H1 (cell line): ENCODE measurements at regions not wholly inside any gene's neighbourhood (a gene's known extent, or its start where the extent isn't known, plus 50 kb on each side); places are given as distances from the start of the nearest gene placed in this dataset.

ENCODE experiments used
- CTCF ChIA-PET: fragments of 300-600 bp; sonication (Branson Sonifier 250); formaldehyde crosslinking; loops from one replicate; lab custom pipeline; 2021; ENCODE audit not compliant: partially characterized antibody; lab: Charles Lee
- POLR2A ChIA-PET: fragments of 300-600 bp; sonication (Branson Sonifier 250); formaldehyde crosslinking; loops from one replicate; lab custom pipeline; 2021; ENCODE audit warnings: inconsistent platforms; ENCODE audit not compliant: partially characterized antibody; lab: Charles Lee
- DNase-seq, 2 experiments: peaks; one replicate each; pipeline versions ENCODE4 v3.0.0 to v3.0.0-alpha.2; 2010 to 2022; ENCODE audit warnings: low spot score in 2 of 2, low read depth in 1 of 2, mixed read lengths in 1 of 2
- FAIRE-seq: peaks from 2 replicates; lab custom pipeline; 2011; peaks lifted over from hg19 to GRCh38; lab: Jason Lieb, UNC
- H2AFZ ChIP-seq: 2 replicates; pipeline ENCODE4 v1.8.1; 2012; ENCODE audit warnings: low read length, inconsistent platforms
- H2AK5ac ChIP-seq: 2 replicates; pipeline ENCODE4 v1.6.1; 2013; ENCODE audit warnings: low read depth, low read length
- H2BK120ac ChIP-seq: replicated peaks from 2 replicates; pipeline ENCODE3; 2013; ENCODE audit warnings: low read depth, low read length, inconsistent platforms
- H2BK12ac ChIP-seq: 2 replicates; pipeline ENCODE4 v1.6.1; 2013; ENCODE audit warnings: low read depth, low read length
- H2BK15ac ChIP-seq: 2 replicates; pipeline ENCODE4 v1.6.1; 2013; ENCODE audit warnings: low read length
- H2BK20ac ChIP-seq: 2 replicates; pipeline ENCODE4 v1.6.1; 2013; ENCODE audit warnings: low read length
- H2BK5ac ChIP-seq: 2 replicates; pipeline ENCODE4 v1.6.1; 2013; ENCODE audit warnings: low read depth, low read length
- H3K14ac ChIP-seq: 2 replicates; pipeline ENCODE4 v1.6.1; 2013; ENCODE audit warnings: inconsistent platforms; ENCODE audit not compliant: insufficient read length
- H3K18ac ChIP-seq: 2 replicates; pipeline ENCODE4 v1.6.1; 2013; ENCODE audit warnings: low read length; ENCODE audit errors: extremely low read depth
- H3K23ac ChIP-seq: 2 replicates; pipeline ENCODE4 v1.6.1; 2013; ENCODE audit warnings: inconsistent platforms; ENCODE audit not compliant: insufficient read length
- H3K23me2 ChIP-seq: 2 replicates; pipeline ENCODE4 v1.6.1; 2013; ENCODE audit warnings: low read depth, low read length
- H3K27ac ChIP-seq: 2 replicates; pipeline ENCODE4 v1.6.1; 2011; ENCODE audit warnings: low read depth, low read length, inconsistent platforms
- H3K27me3 ChIP-seq, 4 experiments: replicated peaks in 1 of 4; 1 replicate in 1 of 4; 2 replicates in 3 of 4; pipeline versions ENCODE4 v1.6.1 to v1.8.1; 2011 to 2013; ENCODE audit warnings: low read length in 3 of 4, mild to moderate bottlenecking in 3 of 4, inconsistent platforms in 2 of 4, mixed read lengths in 2 of 4, moderate library complexity in 1 of 4; ENCODE audit not compliant: control insufficient read depth in 3 of 4, insufficient read depth in 3 of 4; ENCODE audit errors: extremely low read depth in 1 of 4
- H3K36me3 ChIP-seq, 4 experiments: 2 replicates each; pipeline versions ENCODE4 v1.6.1 to v1.8.1; 2011 to 2013; ENCODE audit warnings: mild to moderate bottlenecking in 4 of 4, low read length in 3 of 4, moderate library complexity in 2 of 4, control low read depth in 1 of 4, inconsistent platforms in 1 of 4; ENCODE audit not compliant: insufficient read depth in 4 of 4, control insufficient read depth in 2 of 4
- H3K4ac ChIP-seq: replicated peaks from 2 replicates; pipeline ENCODE3; 2013; ENCODE audit warnings: low read length, low read depth, mixed read lengths, inconsistent platforms; ENCODE audit not compliant: insufficient read length
- H3K4me1 ChIP-seq, 4 experiments: replicated peaks in 1 of 4; 1 replicate in 1 of 4; 2 replicates in 3 of 4; pipeline versions ENCODE4 v1.6.1 to v1.8.1; 2011 to 2013; ENCODE audit warnings: low read length in 3 of 4, inconsistent platforms in 2 of 4, mixed read lengths in 1 of 4; ENCODE audit not compliant: insufficient read depth in 4 of 4, control insufficient read depth in 3 of 4
- H3K4me2 ChIP-seq, 2 experiments: 2 replicates each; pipeline versions ENCODE4 v1.6.1 to v1.8.1; 2011 to 2013; ENCODE audit warnings: low read depth in 2 of 2, low read length in 2 of 2, control low read depth in 1 of 2, inconsistent platforms in 1 of 2, mild to moderate bottlenecking in 1 of 2; ENCODE audit not compliant: insufficient read depth in 1 of 2
- H3K4me3 ChIP-seq, 4 experiments: fragments of 200-600, 300-600 bp in 1 of 4; sonication (generic), shearing (Covaris generic), sonication (Bioruptor Twin) in 1 of 4; 2 replicates each; pipeline versions ENCODE4 v1.5.1 to v1.8.1; 2011 to 2016; ENCODE audit warnings: low read length in 4 of 4, low read depth in 3 of 4, control low read depth in 2 of 4, inconsistent platforms in 2 of 4, mild to moderate bottlenecking in 2 of 4, mixed read lengths in 1 of 4, moderate library complexity in 1 of 4; ENCODE audit not compliant: insufficient read depth in 2 of 4; ENCODE audit errors: extremely low read depth in 1 of 4
- H3K56ac ChIP-seq: replicated peaks from 2 replicates; pipeline ENCODE3; 2013; ENCODE audit warnings: low read depth, mild to moderate bottlenecking, mixed read lengths, low read length, inconsistent platforms; ENCODE audit not compliant: insufficient read length
- H3K79me1 ChIP-seq: 2 replicates; pipeline ENCODE4 v1.6.1; 2013; ENCODE audit warnings: low read depth, low read length, control low read depth
- H3K79me2 ChIP-seq, 2 experiments: 2 replicates each; pipeline versions ENCODE4 v1.6.1 to v1.8.1; 2012 to 2013; ENCODE audit warnings: low read length in 2 of 2, mild to moderate bottlenecking in 2 of 2, inconsistent platforms in 1 of 2; ENCODE audit not compliant: insufficient read depth in 2 of 2, control insufficient read depth in 1 of 2
- H3K9ac ChIP-seq, 4 experiments: replicated peaks in 1 of 4; 1 replicate in 1 of 4; 2 replicates in 3 of 4; pipeline versions ENCODE4 v1.6.1 to v1.8.1; 2011 to 2013; ENCODE audit warnings: low read depth in 3 of 4, low read length in 3 of 4, control low read depth in 2 of 4, mild to moderate bottlenecking in 2 of 4, moderate library complexity in 2 of 4, inconsistent platforms in 1 of 4; ENCODE audit errors: extremely low read depth in 1 of 4
- H3K9me3 ChIP-seq, 2 experiments: 2 replicates each; pipeline versions ENCODE4 v1.6.1 to v1.8.1; 2012 to 2013; ENCODE audit warnings: mild to moderate bottlenecking in 2 of 2, moderate library complexity in 2 of 2, control low read depth in 1 of 2, inconsistent platforms in 1 of 2, low read depth in 1 of 2, low read length in 1 of 2, mixed read lengths in 1 of 2; ENCODE audit not compliant: insufficient read depth in 2 of 2
- H4K20me1 ChIP-seq, 2 experiments: replicated peaks in 1 of 2; 2 replicates each; pipeline versions ENCODE3 to v1.8.1; 2011 to 2013; ENCODE audit warnings: inconsistent platforms in 2 of 2, low read length in 2 of 2, mild to moderate bottlenecking in 1 of 2; ENCODE audit not compliant: insufficient read depth in 2 of 2, control insufficient read depth in 1 of 2
- H4K5ac ChIP-seq: 2 replicates; pipeline ENCODE4 v1.6.1; 2013; ENCODE audit warnings: low read length, low read depth, mixed read lengths, inconsistent platforms; ENCODE audit not compliant: insufficient read length
- H4K8ac ChIP-seq: 2 replicates; pipeline ENCODE4 v1.8.0; 2013; ENCODE audit warnings: mild to moderate bottlenecking, moderate library complexity, low read length, inconsistent platforms; ENCODE audit not compliant: insufficient read depth; ENCODE audit errors: extremely low read depth
- H4K91ac ChIP-seq: replicated peaks from 2 replicates; pipeline ENCODE3; 2013; ENCODE audit warnings: low read length, mixed read lengths, inconsistent platforms; ENCODE audit not compliant: insufficient read length
- BCL11A ChIP-seq, 2 experiments: IDR thresholded peaks; one replicate each; pipeline ENCODE4 v1.6.1; 2011; ENCODE audit warnings: low read depth in 2 of 2, low read length in 2 of 2, mild to moderate bottlenecking in 2 of 2
- CEBPB ChIP-seq: IDR thresholded peaks from 2 replicates; pipeline ENCODE4 v1.6.1; 2012; ENCODE audit warnings: low read depth, low read length
- CHD2 ChIP-seq: IDR thresholded peaks from 2 replicates; pipeline ENCODE4 v1.6.1; 2012; ENCODE audit warnings: low read length, improper control_type of control experiment
- CREB1 ChIP-seq: IDR thresholded peaks from 2 replicates; pipeline ENCODE4 v1.6.1; 2012; ENCODE audit warnings: inconsistent platforms
- EGR1 ChIP-seq: IDR thresholded peaks from 2 replicates; pipeline ENCODE4 v1.6.1; 2011; ENCODE audit warnings: low read depth, low read length, borderline replicate concordance
- HDAC2 ChIP-seq, 2 experiments: fragments of 300-600 bp in 1 of 2; sonication (generic) in 1 of 2; IDR thresholded peaks; 2 replicates each; pipeline ENCODE4 v1.6.1; 2011 to 2012; ENCODE audit warnings: low read depth in 2 of 2, low read length in 2 of 2, mild to moderate bottlenecking in 2 of 2, moderate library complexity in 2 of 2, borderline replicate concordance in 1 of 2, inconsistent platforms in 1 of 2
- JUND ChIP-seq: IDR thresholded peaks from 2 replicates; pipeline ENCODE4 v1.6.1; 2011; ENCODE audit warnings: mild to moderate bottlenecking, improper control_type of control experiment, low read length
- PHF8 ChIP-seq: fragments of 200-600 bp; sonication (generic); conservative IDR thresholded peaks from 2 replicates; pipeline ENCODE4 v1.7.1; 2012; ENCODE audit warnings: low read depth, mild to moderate bottlenecking, inconsistent platforms, low read length, moderate library complexity
- SAP30 ChIP-seq: fragments of 300-600 bp; sonication (generic); IDR thresholded peaks from 2 replicates; pipeline ENCODE4 v1.7.1; 2012; ENCODE audit warnings: low read length, moderate library complexity, mild to moderate bottlenecking, inconsistent platforms; ENCODE audit not compliant: insufficient read depth, insufficient replicate concordance
- SIX5 ChIP-seq: IDR thresholded peaks from 2 replicates; pipeline ENCODE4 v1.6.1; 2011; ENCODE audit warnings: mild to moderate bottlenecking, low read depth, low read length
- SRF ChIP-seq: IDR thresholded peaks from 2 replicates; pipeline ENCODE4 v1.6.1; 2011; ENCODE audit warnings: mild to moderate bottlenecking, low read depth, low read length, moderate library complexity
- TAF1 ChIP-seq: IDR thresholded peaks from 2 replicates; pipeline ENCODE4 v1.6.1; 2011; ENCODE audit warnings: mild to moderate bottlenecking, low read depth, low read length
- TAF7 ChIP-seq: optimal IDR thresholded peaks from 2 replicates; pipeline ENCODE3; 2011; ENCODE audit warnings: low read depth, mild to moderate bottlenecking, inconsistent platforms, low read length, moderate library complexity, borderline replicate concordance
- TEAD4 ChIP-seq: IDR thresholded peaks from 2 replicates; pipeline ENCODE4 v1.6.1; 2012; ENCODE audit warnings: low read depth, low read length, inconsistent platforms, mixed read lengths
- WGBS, 2 experiments: shearing (Covaris generic) in 1 of 2; methylation state at CpG; one replicate each; pipeline versions ENCODE4 v1.1.6 to v1.1.7; 2013 to 2015; ENCODE audit warnings: low lambda C conversion rate in 2 of 2, mixed read lengths in 2 of 2, inconsistent platforms in 1 of 2, low coverage in 1 of 2, missing lambda C conversion rate in 1 of 2; ENCODE audit not compliant: insufficient replicate concordance in 2 of 2, insufficient coverage in 1 of 2, insufficient read length in 1 of 2; ENCODE audit errors: extremely low coverage in 1 of 2, missing lambda C conversion rate in 1 of 2; 5-methylcytosine and 5-hydroxymethylcytosine counted together
- TF ChIP-seq, protein P1 (sequence below): IDR thresholded peaks from 2 replicates; pipeline ENCODE4 v1.6.1; 2011; ENCODE audit warnings: low read depth, mild to moderate bottlenecking, low read length; ENCODE audit not compliant: insufficient read depth

GRCh38 chr4:138757432-138757831 is 258.1 kb upstream of the NOCT start:
- Histone ChIP-seq H2BK15ac (no peak overlapping the region), H3K79me1 (no peaks in the 10 kb centered on the region), H4K91ac (no peak overlapping the region), H4K8ac (no peak overlapping the region), H3K14ac (no peak overlapping the region), H3K9me3 (0 out of 4 replicates have a peak, but pooled peaks cover 0 to 5% of the 10 kb centered on the region in 2 experiments), H3K23me2 (0 out of 2 replicates have a peak, but pooled peaks cover 3% of the 10 kb centered on the region), H2BK12ac (no peak overlapping the region), H3K27ac (no peak overlapping the region), H4K5ac (no peak overlapping the region), H3K56ac (no peak overlapping the region), H3K27me3 (no peaks in the 10 kb centered on the region), H3K36me3 (no peaks in the 10 kb centered on the region), H3K23ac (no peak overlapping the region), H2AFZ (no peak overlapping the region), H3K79me2 (no peaks in the 10 kb centered on the region), H2BK5ac (no peak overlapping the region), H3K4me2 (no peak overlapping the region), H2BK20ac (no peak overlapping the region), H3K18ac (no peak overlapping the region), H3K4me3 (no peak overlapping the region), H2AK5ac (no peak overlapping the region), H3K4ac (no peak overlapping the region), H2BK120ac (no peak overlapping the region), H3K9ac (no peak overlapping the region), H3K4me1 (peaks cover 0 to 5% (median 4%) of the 10 kb centered on the region in 4 experiments; a peak in 3 of 7 replicates), H4K20me1 (no peaks in the 10 kb centered on the region)
- no peak for DNase-seq
- 77% methylated on average over 4 of the region's 4 CpGs; no CpG with 5 or more reads in 1 of the 2 experiments for WGBS, 2 experiments
- no peak for FAIRE-seq
- ChIA-PET POLR2A (no interaction called here), CTCF (no interaction called here)
- TF ChIP-seq TAF7 (no peak), BCL11A (IDR thresholded peaks at IDR 0.05; ENCODE audit: low read depth in 2 of 2, low read length in 2 of 2) (no peak), TAF1 (no peak), TEAD4 (no peak), SRF (no peak), CREB1 (no peak), EGR1 (no peak), CHD2 (no peak), SIX5 (no peak), SAP30 (no peak), PHF8 (no peak), HDAC2 (IDR thresholded peaks at IDR 0.05; ENCODE audit: borderline replicate concordance in 1 of 2, low read depth in 2 of 2, low read length in 2 of 2) (no peak), JUND (no peak), CEBPB (no peak)
- TF ChIP-seq, protein P1, sequence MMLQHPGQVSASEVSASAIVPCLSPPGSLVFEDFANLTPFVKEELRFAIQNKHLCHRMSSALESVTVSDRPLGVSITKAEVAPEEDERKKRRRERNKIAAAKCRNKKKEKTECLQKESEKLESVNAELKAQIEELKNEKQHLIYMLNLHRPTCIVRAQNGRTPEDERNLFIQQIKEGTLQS: no peak
